Esophagus squamous epithelium (tissue), 5 donors: ENCODE measurements at regions not wholly inside any gene's neighbourhood (a gene's known extent, or its start where the extent isn't known, plus 50 kb on each side); places are given as distances from the start of the nearest gene placed in this dataset.

Source experiments
- DNase-seq: peaks from one replicate; lab custom pipeline; 2025; lab: John Stamatoyannopoulos, UW
- H3K27ac ChIP-seq, 4 donors: fragments of 200-600 bp; sonication (generic); one replicate each; pipeline ENCODE4 v1.5.1; 2016 to 2019; ENCODE audit warnings: mild to moderate bottlenecking in 1 of 4
- H3K27me3 ChIP-seq, 4 donors: fragments of 200-600 bp; sonication (generic); 1 replicate in 3 of 4; 2 replicates in 1 of 4; pipeline versions ENCODE4 v1.5.1 to v1.6.0; 2017 to 2021; ENCODE audit warnings: antibody characterized with exemption in 1 of 4
- H3K36me3 ChIP-seq, 3 donors: fragments of 200-600 bp; sonication (generic); one replicate each; pipeline ENCODE4 v1.5.1; 2016 to 2019
- H3K4me1 ChIP-seq, 3 donors: fragments of 200-600 bp; sonication (generic); one replicate each; pipeline ENCODE4 v1.5.1; 2017 to 2019
- H3K4me3 ChIP-seq, 4 donors: fragments of 200-600 bp; sonication (generic); 1 replicate in 3 of 4; 2 replicates in 1 of 4; pipeline ENCODE4 v1.5.1; 2016 to 2019; ENCODE audit warnings: mild to moderate bottlenecking in 2 of 4, moderate library complexity in 1 of 4
- H3K9me3 ChIP-seq, 3 donors: fragments of 200-600 bp; sonication (generic); one replicate each; pipeline ENCODE4 v1.5.1; 2016 to 2019
- CTCF ChIP-seq, 6 experiments: fragments of 450-650 bp in 4 of 6; fragments of 200-600 bp in 2 of 6; sonication (generic) in 2 of 6; IDR thresholded peaks; one replicate each; pipeline ENCODE4 v1.5.1; 2016 to 2019; ENCODE audit warnings: antibody characterized with exemption in 6 of 6, mild to moderate bottlenecking in 4 of 6, moderate library complexity in 4 of 6
- POLR2A ChIP-seq, 4 donors: fragments of 450-650 bp; IDR thresholded peaks; one replicate each; pipeline ENCODE4 v1.6.1; 2017; ENCODE audit warnings: antibody characterized with exemption in 4 of 4, mild to moderate bottlenecking in 4 of 4, moderate library complexity in 3 of 4
- WGBS, 2 donors: methylation state at CpG; one replicate each; pipeline ENCODE4 v1.1.5; 2018; 5-methylcytosine and 5-hydroxymethylcytosine counted together
- intact Hi-C: fragments of 100-400 bp; cut with DNase I; formaldehyde crosslinking; loops from one replicate; pipeline ENCODE4 v1.15.0; 2022
- donor health status: DM: yes; HTN: yes; CAD: no.

- Histone ChIP-seq H3K27ac (no peak overlapping the region), H3K36me3 (no peaks in the 10 kb centered on the region), H3K4me3 (no peak overlapping the region), H3K4me1 (no peaks in the 10 kb centered on the region), H3K9me3 (peaks cover 0 to 9% (median 0%) of the 10 kb centered on the region in 3 donors), H3K27me3 (no peaks in the 10 kb centered on the region)
- peak in 1 of 6 experiments; percentile 24 for TF ChIP-seq CTCF (IDR thresholded peaks at IDR 0.05)
- no peak for TF ChIP-seq POLR2A (IDR thresholded peaks at IDR 0.05)
- intact Hi-C loops, result no loop called here
- DNase-seq, result no peak
- WGBS, 2 donors, result 66 to 68% methylated on average over 6 of the region's 6 CpGs
Measured at GRCh38 chr7:52260046-52260665, 775.3 kb upstream of the POM121L12 start.

- no peak for DNase-seq
- Histone ChIP-seq H3K9me3 (peaks cover 0 to 9% (median 0%) of the 10 kb centered on the region in 3 donors), H3K36me3 (no peaks in the 10 kb centered on the region), H3K27ac (no peak overlapping the region), H3K4me1 (no peaks in the 10 kb centered on the region), H3K27me3 (no peaks in the 10 kb centered on the region), H3K4me3 (no peak overlapping the region)
- intact Hi-C loops, result no loop called here
- no peak for TF ChIP-seq POLR2A (IDR thresholded peaks at IDR 0.05)
- WGBS, 2 donors, result 39 to 60% methylated on average over 2 of the region's 2 CpGs
Measured at GRCh38 chr7:52257890-52258289, 777.5 kb upstream of the POM121L12 start.

- H3K9me3 ChIP-seq, result peaks cover 0 to 9% (median 0%) of the 10 kb centered on the region in 3 donors
- no peak overlapping the region for H3K27ac ChIP-seq
- no peak for TF ChIP-seq CTCF (IDR thresholded peaks at IDR 0.05)
- no peak for TF ChIP-seq POLR2A (IDR thresholded peaks at IDR 0.05)
- intact Hi-C loops, result no loop called here
- 25 to 37% methylated on average over 4 of the region's 4 CpGs for WGBS, 2 donors
- H3K4me1 ChIP-seq, result no peaks in the 10 kb centered on the region
- H3K4me3 ChIP-seq, result no peak overlapping the region
- DNase-seq, result no peak
- no peaks in the 10 kb centered on the region for H3K36me3 ChIP-seq
- H3K27me3 ChIP-seq, result no peaks in the 10 kb centered on the region
Measured at GRCh38 chr7:52254396-52255010, 780.9 kb upstream of the POM121L12 start.

- intact Hi-C loops, result no loop called here
- Histone ChIP-seq H3K4me1 (no peaks in the 10 kb centered on the region), H3K36me3 (no peaks in the 10 kb centered on the region), H3K9me3 (peaks cover 0 to 9% (median 0%) of the 10 kb centered on the region in 3 donors), H3K27me3 (no peaks in the 10 kb centered on the region), H3K27ac (no peak overlapping the region), H3K4me3 (no peak overlapping the region)
- 53 to 58% methylated on average over 5 of the region's 5 CpGs for WGBS, 2 donors
- TF ChIP-seq POLR2A (IDR thresholded peaks at IDR 0.05) (no peak), CTCF (IDR thresholded peaks at IDR 0.05) (no peak)
- DNase-seq, result no peak
Measured at GRCh38 chr7:52253953-52254352, 781.5 kb upstream of the POM121L12 start.

- 64 to 70% methylated on average over 6 of the region's 6 CpGs for WGBS, 2 donors
- no peaks in the 10 kb centered on the region for H3K27me3 ChIP-seq
- intact Hi-C loops, result no loop called here
- H3K4me1 ChIP-seq, result no peaks in the 10 kb centered on the region
- no peaks in the 10 kb centered on the region for H3K9me3 ChIP-seq
- H3K27ac ChIP-seq, result no peak overlapping the region
- no peak overlapping the region for H3K4me3 ChIP-seq
- TF ChIP-seq POLR2A (IDR thresholded peaks at IDR 0.05), result no peak
- TF ChIP-seq CTCF (IDR thresholded peaks at IDR 0.05), result no peak
- DNase-seq, result no peak
- no peaks in the 10 kb centered on the region for H3K36me3 ChIP-seq
Measured at GRCh38 chr7:52249741-52250140, 785.7 kb upstream of the POM121L12 start.
